ENCODE measurements at regions not wholly inside any gene's neighbourhood (a gene's known extent, or its start where the extent isn't known, plus 50 kb on each side); places are given as distances from the start of the nearest gene placed in this dataset.

GRCh38 chr3:166209701-166210100 lies 372.5 kb upstream of the BCHE start:
- H3K27ac ChIP-seq (ENCODE audit: low read depth, low read length), result no peak overlapping the region
- H3K4me2 ChIP-seq (ENCODE audit: low read length), result no peak overlapping the region
- H4K20me1 ChIP-seq (ENCODE audit: control insufficient read depth, insufficient read depth, low read depth, low read length), result no peaks in the 10 kb centered on the region
- no peaks in the 10 kb centered on the region for H3K4me1 ChIP-seq (ENCODE audit: control insufficient read depth, low read length)
- H3K9me2 ChIP-seq (replicated peaks; ENCODE audit: control insufficient read depth, low read length), result no peaks in the 10 kb centered on the region
- H3K79me2 ChIP-seq (ENCODE audit: control insufficient read depth, low read length), result no peaks in the 10 kb centered on the region
- H3F3A ChIP-seq (ENCODE audit: control insufficient read depth, insufficient read depth), result no peaks in the 10 kb centered on the region
- H3K4me3 ChIP-seq (ENCODE audit: low read length), result no peak overlapping the region
- H3K9me3 ChIP-seq (ENCODE audit: control insufficient read depth, insufficient read depth, low read length), result no peaks in the 10 kb centered on the region
- H3K27me3 ChIP-seq (ENCODE audit: control insufficient read depth, low read length), result no peaks in the 10 kb centered on the region
- TF ChIP-seq CTCF (IDR thresholded peaks at IDR 0.05; ENCODE audit: low read depth, low read length, poor library complexity, severe bottlenecking), result no peak
- TF ChIP-seq EZH2phosphoT487 (IDR thresholded peaks at IDR 0.05; ENCODE audit: borderline replicate concordance, low read length), result no peak
- H3K36me3 ChIP-seq (ENCODE audit: control insufficient read depth, low read length), result no peaks in the 10 kb centered on the region

- Histone ChIP-seq H3K36me3 (ENCODE audit: control insufficient read depth, low read length) (no peaks in the 10 kb centered on the region), H3K9me2 (replicated peaks; ENCODE audit: control insufficient read depth, low read length) (no peaks in the 10 kb centered on the region), H3K27ac (ENCODE audit: low read depth, low read length) (no peak overlapping the region), H3K4me1 (ENCODE audit: control insufficient read depth, low read length) (no peaks in the 10 kb centered on the region), H3K4me2 (ENCODE audit: low read length) (no peak overlapping the region), H3K27me3 (ENCODE audit: control insufficient read depth, low read length) (no peaks in the 10 kb centered on the region), H3F3A (ENCODE audit: control insufficient read depth, insufficient read depth) (no peaks in the 10 kb centered on the region), H3K4me3 (ENCODE audit: low read length) (no peak overlapping the region), H3K9me3 (ENCODE audit: control insufficient read depth, insufficient read depth, low read length) (no peaks in the 10 kb centered on the region), H3K79me2 (ENCODE audit: control insufficient read depth, low read length) (no peaks in the 10 kb centered on the region), H4K20me1 (ENCODE audit: control insufficient read depth, insufficient read depth, low read depth, low read length) (no peaks in the 10 kb centered on the region)
- TF ChIP-seq CTCF (IDR thresholded peaks at IDR 0.05; ENCODE audit: low read depth, low read length, poor library complexity, severe bottlenecking) (no peak), EZH2phosphoT487 (IDR thresholded peaks at IDR 0.05; ENCODE audit: borderline replicate concordance, low read length) (no peak)
Measured at GRCh38 chr3:166205158-166205557, 367.9 kb upstream of the BCHE start.

- Histone ChIP-seq H3K27me3 (ENCODE audit: control insufficient read depth, low read length) (no peaks in the 10 kb centered on the region), H3K9me3 (ENCODE audit: control insufficient read depth, insufficient read depth, low read length) (no peaks in the 10 kb centered on the region), H3F3A (ENCODE audit: control insufficient read depth, insufficient read depth) (no peaks in the 10 kb centered on the region), H3K9me2 (replicated peaks; ENCODE audit: control insufficient read depth, low read length) (no peaks in the 10 kb centered on the region), H3K4me2 (ENCODE audit: low read length) (no peak overlapping the region), H4K20me1 (ENCODE audit: control insufficient read depth, insufficient read depth, low read depth, low read length) (no peaks in the 10 kb centered on the region), H3K27ac (ENCODE audit: low read depth, low read length) (no peak overlapping the region), H3K4me3 (ENCODE audit: low read length) (no peak overlapping the region), H3K36me3 (ENCODE audit: control insufficient read depth, low read length) (no peaks in the 10 kb centered on the region), H3K4me1 (ENCODE audit: control insufficient read depth, low read length) (no peaks in the 10 kb centered on the region), H3K79me2 (ENCODE audit: control insufficient read depth, low read length) (no peaks in the 10 kb centered on the region)
- TF ChIP-seq EZH2phosphoT487 (IDR thresholded peaks at IDR 0.05; ENCODE audit: borderline replicate concordance, low read length) (no peak), CTCF (IDR thresholded peaks at IDR 0.05; ENCODE audit: low read depth, low read length, poor library complexity, severe bottlenecking) (no peak)
Measured at GRCh38 chr3:166201476-166201875, 364.3 kb upstream of the BCHE start.

GRCh38 chr3:166199491-166199890 lies 362.3 kb upstream of the BCHE start:
- Histone ChIP-seq H3K9me3 (ENCODE audit: control insufficient read depth, insufficient read depth, low read length) (no peaks in the 10 kb centered on the region), H3K79me2 (ENCODE audit: control insufficient read depth, low read length) (no peaks in the 10 kb centered on the region), H3K36me3 (ENCODE audit: control insufficient read depth, low read length) (no peaks in the 10 kb centered on the region), H3F3A (ENCODE audit: control insufficient read depth, insufficient read depth) (no peaks in the 10 kb centered on the region), H3K27me3 (ENCODE audit: control insufficient read depth, low read length) (no peaks in the 10 kb centered on the region), H3K27ac (ENCODE audit: low read depth, low read length) (no peak overlapping the region), H3K9me2 (replicated peaks; ENCODE audit: control insufficient read depth, low read length) (no peaks in the 10 kb centered on the region), H3K4me1 (ENCODE audit: control insufficient read depth, low read length) (no peaks in the 10 kb centered on the region), H4K20me1 (ENCODE audit: control insufficient read depth, insufficient read depth, low read depth, low read length) (no peaks in the 10 kb centered on the region), H3K4me2 (ENCODE audit: low read length) (no peak overlapping the region), H3K4me3 (ENCODE audit: low read length) (no peak overlapping the region)
- no peak for TF ChIP-seq EZH2phosphoT487 (IDR thresholded peaks at IDR 0.05; ENCODE audit: borderline replicate concordance, low read length)
